Loucy (cell line): ENCODE measurements at regions not wholly inside any gene's neighbourhood (a gene's known extent, or its start where the extent isn't known, plus 50 kb on each side); places are given as distances from the start of the nearest gene placed in this dataset.

Experiments
- H2AFZ ChIP-seq: fragments of 200-600 bp; sonication (generic); 2 replicates; pipeline ENCODE4 v1.6.0; 2016; ENCODE audit warnings: antibody characterized with exemption, mild to moderate bottlenecking, low read length, moderate library complexity
- H3F3A ChIP-seq: fragments of 200-600 bp; 2 replicates; pipeline ENCODE4 v1.6.0; 2016; ENCODE audit warnings: antibody characterized with exemption, low read depth, mild to moderate bottlenecking
- H3K27me3 ChIP-seq: fragments of 200-600 bp; sonication (generic); 2 replicates; pipeline ENCODE4 v1.6.1; 2014; ENCODE audit warnings: low read length, mild to moderate bottlenecking; ENCODE audit not compliant: insufficient read depth, poor library complexity, severe bottlenecking
- H3K36me3 ChIP-seq: fragments of 200-600 bp; sonication (generic); 2 replicates; pipeline ENCODE4 v1.6.1; 2016; ENCODE audit warnings: low read length; ENCODE audit not compliant: insufficient read depth
- H3K4me1 ChIP-seq: fragments of 200-600 bp; sonication (generic); 2 replicates; pipeline ENCODE4 v1.5.1; 2014; ENCODE audit warnings: low read length, mild to moderate bottlenecking; ENCODE audit not compliant: insufficient read depth, poor library complexity, severe bottlenecking
- H3K4me2 ChIP-seq: fragments of 200-600 bp; sonication (generic); 2 replicates; pipeline ENCODE4 v1.6.0; 2014; ENCODE audit warnings: antibody characterized with exemption, low read length, low read depth, mild to moderate bottlenecking; ENCODE audit not compliant: poor library complexity, severe bottlenecking
- H3K4me3 ChIP-seq: fragments of 200-600 bp; sonication (generic); 2 replicates; pipeline ENCODE4 v1.5.1; 2014; ENCODE audit warnings: low read length, mild to moderate bottlenecking, mixed read lengths; ENCODE audit not compliant: poor library complexity, severe bottlenecking
- H3K79me2 ChIP-seq: fragments of 200-600 bp; sonication (generic); 2 replicates; pipeline ENCODE4 v1.6.1; 2014; ENCODE audit warnings: low read length; ENCODE audit not compliant: insufficient read depth
- H3K9ac ChIP-seq: fragments of 200-600 bp; sonication (generic); 2 replicates; pipeline ENCODE4 v1.6.0; 2014; ENCODE audit warnings: mild to moderate bottlenecking, low read depth, low read length, moderate library complexity; ENCODE audit not compliant: poor library complexity, severe bottlenecking
- H3K9me2 ChIP-seq: fragments of 200-600 bp; sonication (generic); replicated peaks from 2 replicates; pipeline ENCODE4 v1.6.1; 2016; ENCODE audit warnings: low read depth, low read length, mixed read lengths
- H3K9me3 ChIP-seq: fragments of 200-600 bp; sonication (generic); 2 replicates; pipeline ENCODE4 v1.6.1; 2014; ENCODE audit warnings: mild to moderate bottlenecking, antibody characterized with exemption, low read length, low read depth; ENCODE audit not compliant: insufficient read depth
- H4K20me1 ChIP-seq: fragments of 200-600 bp; sonication (generic); 2 replicates; pipeline ENCODE4 v1.6.0; 2014; ENCODE audit warnings: antibody characterized with exemption, low read length, mild to moderate bottlenecking; ENCODE audit not compliant: insufficient read depth, poor library complexity, severe bottlenecking
- CTCF ChIP-seq: fragments of 200-600 bp; sonication (generic); conservative IDR thresholded peaks from 2 replicates; pipeline ENCODE4 v1.5.1; 2014; ENCODE audit warnings: mild to moderate bottlenecking, antibody characterized with exemption, low read length
- EZH2phosphoT487 ChIP-seq: fragments of 200-600 bp; IDR thresholded peaks from 2 replicates; pipeline ENCODE4 v1.6.1; 2018; ENCODE audit warnings: antibody characterized with exemption, mild to moderate bottlenecking, moderate library complexity, borderline replicate concordance

DNA sequence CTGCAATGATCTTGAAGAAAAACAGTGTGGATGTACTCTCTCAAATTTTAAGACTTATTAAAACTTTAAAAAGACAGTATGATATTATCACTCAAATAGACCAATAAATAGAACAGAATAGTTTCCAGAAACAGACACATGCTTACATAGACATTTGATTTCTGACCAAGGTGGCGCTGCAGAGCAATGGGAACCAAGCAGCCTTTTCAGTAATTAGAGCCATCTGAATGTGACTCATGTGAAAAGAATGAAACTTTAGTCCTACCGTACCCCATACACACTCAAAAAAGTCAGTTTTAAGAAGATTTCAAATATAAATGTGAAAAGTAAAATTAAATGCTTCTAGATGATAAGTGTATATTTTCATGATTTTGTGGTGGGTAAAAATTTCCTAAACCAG is 74.2 kb upstream of the MS4A8 start:
- H3F3A ChIP-seq = no peaks in the 10 kb centered on the region
- H3K4me2 ChIP-seq = no peak overlapping the region
- H3K4me1 ChIP-seq = no peaks in the 10 kb centered on the region
- no peaks in the 10 kb centered on the region for H4K20me1 ChIP-seq
- no peaks in the 10 kb centered on the region for H3K36me3 ChIP-seq
- H3K9ac ChIP-seq = no peak overlapping the region
- H3K9me3 ChIP-seq = no peaks in the 10 kb centered on the region
- no peak overlapping the region for H3K4me3 ChIP-seq
- H3K79me2 ChIP-seq = no peaks in the 10 kb centered on the region
- H3K27me3 ChIP-seq = no peaks in the 10 kb centered on the region
- no peaks in the 10 kb centered on the region for H3K9me2 ChIP-seq
- TF ChIP-seq CTCF = peak; percentile 67
- no peak for TF ChIP-seq EZH2phosphoT487
- no peak overlapping the region for H2AFZ ChIP-seq

- H3K9me2 ChIP-seq = no peaks in the 10 kb centered on the region
- no peaks in the 10 kb centered on the region for H3K27me3 ChIP-seq
- H3K4me1 ChIP-seq = peaks cover 13% of the 10 kb centered on the region
- H3K4me3 ChIP-seq = no peak overlapping the region
- no peaks in the 10 kb centered on the region for H3F3A ChIP-seq
- H4K20me1 ChIP-seq = no peaks in the 10 kb centered on the region
- H3K4me2 ChIP-seq = no peak overlapping the region
- no peaks in the 10 kb centered on the region for H3K79me2 ChIP-seq
- H3K36me3 ChIP-seq = no peaks in the 10 kb centered on the region
- no peak for TF ChIP-seq EZH2phosphoT487
- no peak for TF ChIP-seq CTCF
- H3K9ac ChIP-seq = no peak overlapping the region
- no peak overlapping the region for H2AFZ ChIP-seq
- no peaks in the 10 kb centered on the region for H3K9me3 ChIP-seq
Observed at GRCh38 chr11:60629399-60629798, 70.0 kb upstream of the MS4A8 start.

- Histone ChIP-seq H4K20me1 (no peaks in the 10 kb centered on the region), H2AFZ (no peak overlapping the region), H3K36me3 (no peaks in the 10 kb centered on the region), H3F3A (no peaks in the 10 kb centered on the region), H3K9me2 (no peaks in the 10 kb centered on the region), H3K4me1 (peaks cover 13% of the 10 kb centered on the region), H3K4me3 (no peak overlapping the region), H3K79me2 (no peaks in the 10 kb centered on the region), H3K27me3 (no peaks in the 10 kb centered on the region), H3K4me2 (peak overlapping the region; percentile 2), H3K9me3 (no peaks in the 10 kb centered on the region), H3K9ac (no peak overlapping the region)
- TF ChIP-seq CTCF (no peak), EZH2phosphoT487 (no peak)
Observed at GRCh38 chr11:60631944-60632343, 67.5 kb upstream of the MS4A8 start.
